H1 (cell line): ENCODE measurements at regions not wholly inside any gene's neighbourhood (a gene's known extent, or its start where the extent isn't known, plus 50 kb on each side); places are given as distances from the start of the nearest gene placed in this dataset.

Source experiments
- CTCF ChIA-PET: fragments of 300-600 bp; sonication (Branson Sonifier 250); formaldehyde crosslinking; loops from one replicate; lab custom pipeline; 2021; ENCODE audit not compliant: partially characterized antibody; lab: Charles Lee
- POLR2A ChIA-PET: fragments of 300-600 bp; sonication (Branson Sonifier 250); formaldehyde crosslinking; loops from one replicate; lab custom pipeline; 2021; ENCODE audit warnings: inconsistent platforms; ENCODE audit not compliant: partially characterized antibody; lab: Charles Lee
- DNase-seq, 2 experiments: peaks; one replicate each; pipeline versions ENCODE4 v3.0.0 to v3.0.0-alpha.2; 2010 to 2022; ENCODE audit warnings: low spot score in 2 of 2, low read depth in 1 of 2, mixed read lengths in 1 of 2
- FAIRE-seq: peaks from 2 replicates; lab custom pipeline; 2011; peaks lifted over from hg19 to GRCh38; lab: Jason Lieb, UNC
- H2AFZ ChIP-seq: 2 replicates; pipeline ENCODE4 v1.8.1; 2012; ENCODE audit warnings: low read length, inconsistent platforms
- H2AK5ac ChIP-seq: 2 replicates; pipeline ENCODE4 v1.6.1; 2013; ENCODE audit warnings: low read depth, low read length
- H2BK120ac ChIP-seq: replicated peaks from 2 replicates; pipeline ENCODE3; 2013; ENCODE audit warnings: low read depth, low read length, inconsistent platforms
- H2BK12ac ChIP-seq: 2 replicates; pipeline ENCODE4 v1.6.1; 2013; ENCODE audit warnings: low read depth, low read length
- H2BK15ac ChIP-seq: 2 replicates; pipeline ENCODE4 v1.6.1; 2013; ENCODE audit warnings: low read length
- H2BK20ac ChIP-seq: 2 replicates; pipeline ENCODE4 v1.6.1; 2013; ENCODE audit warnings: low read length
- H2BK5ac ChIP-seq: 2 replicates; pipeline ENCODE4 v1.6.1; 2013; ENCODE audit warnings: low read depth, low read length
- H3K14ac ChIP-seq: 2 replicates; pipeline ENCODE4 v1.6.1; 2013; ENCODE audit warnings: inconsistent platforms; ENCODE audit not compliant: insufficient read length
- H3K18ac ChIP-seq: 2 replicates; pipeline ENCODE4 v1.6.1; 2013; ENCODE audit warnings: low read length; ENCODE audit errors: extremely low read depth
- H3K23ac ChIP-seq: 2 replicates; pipeline ENCODE4 v1.6.1; 2013; ENCODE audit warnings: inconsistent platforms; ENCODE audit not compliant: insufficient read length
- H3K23me2 ChIP-seq: 2 replicates; pipeline ENCODE4 v1.6.1; 2013; ENCODE audit warnings: low read depth, low read length
- H3K27ac ChIP-seq: 2 replicates; pipeline ENCODE4 v1.6.1; 2011; ENCODE audit warnings: low read depth, low read length, inconsistent platforms
- H3K27me3 ChIP-seq, 4 experiments: replicated peaks in 1 of 4; 1 replicate in 1 of 4; 2 replicates in 3 of 4; pipeline versions ENCODE4 v1.6.1 to v1.8.1; 2011 to 2013; ENCODE audit warnings: low read length in 3 of 4, mild to moderate bottlenecking in 3 of 4, inconsistent platforms in 2 of 4, mixed read lengths in 2 of 4, moderate library complexity in 1 of 4; ENCODE audit not compliant: control insufficient read depth in 3 of 4, insufficient read depth in 3 of 4; ENCODE audit errors: extremely low read depth in 1 of 4
- H3K36me3 ChIP-seq, 4 experiments: 2 replicates each; pipeline versions ENCODE4 v1.6.1 to v1.8.1; 2011 to 2013; ENCODE audit warnings: mild to moderate bottlenecking in 4 of 4, low read length in 3 of 4, moderate library complexity in 2 of 4, control low read depth in 1 of 4, inconsistent platforms in 1 of 4; ENCODE audit not compliant: insufficient read depth in 4 of 4, control insufficient read depth in 2 of 4
- H3K4ac ChIP-seq: replicated peaks from 2 replicates; pipeline ENCODE3; 2013; ENCODE audit warnings: low read length, low read depth, mixed read lengths, inconsistent platforms; ENCODE audit not compliant: insufficient read length
- H3K4me1 ChIP-seq, 4 experiments: replicated peaks in 1 of 4; 1 replicate in 1 of 4; 2 replicates in 3 of 4; pipeline versions ENCODE4 v1.6.1 to v1.8.1; 2011 to 2013; ENCODE audit warnings: low read length in 3 of 4, inconsistent platforms in 2 of 4, mixed read lengths in 1 of 4; ENCODE audit not compliant: insufficient read depth in 4 of 4, control insufficient read depth in 3 of 4
- H3K4me2 ChIP-seq, 2 experiments: 2 replicates each; pipeline versions ENCODE4 v1.6.1 to v1.8.1; 2011 to 2013; ENCODE audit warnings: low read depth in 2 of 2, low read length in 2 of 2, control low read depth in 1 of 2, inconsistent platforms in 1 of 2, mild to moderate bottlenecking in 1 of 2; ENCODE audit not compliant: insufficient read depth in 1 of 2
- H3K4me3 ChIP-seq, 4 experiments: fragments of 200-600, 300-600 bp in 1 of 4; sonication (generic), shearing (Covaris generic), sonication (Bioruptor Twin) in 1 of 4; 2 replicates each; pipeline versions ENCODE4 v1.5.1 to v1.8.1; 2011 to 2016; ENCODE audit warnings: low read length in 4 of 4, low read depth in 3 of 4, control low read depth in 2 of 4, inconsistent platforms in 2 of 4, mild to moderate bottlenecking in 2 of 4, mixed read lengths in 1 of 4, moderate library complexity in 1 of 4; ENCODE audit not compliant: insufficient read depth in 2 of 4; ENCODE audit errors: extremely low read depth in 1 of 4
- H3K56ac ChIP-seq: replicated peaks from 2 replicates; pipeline ENCODE3; 2013; ENCODE audit warnings: low read depth, mild to moderate bottlenecking, mixed read lengths, low read length, inconsistent platforms; ENCODE audit not compliant: insufficient read length
- H3K79me1 ChIP-seq: 2 replicates; pipeline ENCODE4 v1.6.1; 2013; ENCODE audit warnings: low read depth, low read length, control low read depth
- H3K79me2 ChIP-seq, 2 experiments: 2 replicates each; pipeline versions ENCODE4 v1.6.1 to v1.8.1; 2012 to 2013; ENCODE audit warnings: low read length in 2 of 2, mild to moderate bottlenecking in 2 of 2, inconsistent platforms in 1 of 2; ENCODE audit not compliant: insufficient read depth in 2 of 2, control insufficient read depth in 1 of 2
- H3K9ac ChIP-seq, 4 experiments: replicated peaks in 1 of 4; 1 replicate in 1 of 4; 2 replicates in 3 of 4; pipeline versions ENCODE4 v1.6.1 to v1.8.1; 2011 to 2013; ENCODE audit warnings: low read depth in 3 of 4, low read length in 3 of 4, control low read depth in 2 of 4, mild to moderate bottlenecking in 2 of 4, moderate library complexity in 2 of 4, inconsistent platforms in 1 of 4; ENCODE audit errors: extremely low read depth in 1 of 4
- H3K9me3 ChIP-seq, 2 experiments: 2 replicates each; pipeline versions ENCODE4 v1.6.1 to v1.8.1; 2012 to 2013; ENCODE audit warnings: mild to moderate bottlenecking in 2 of 2, moderate library complexity in 2 of 2, control low read depth in 1 of 2, inconsistent platforms in 1 of 2, low read depth in 1 of 2, low read length in 1 of 2, mixed read lengths in 1 of 2; ENCODE audit not compliant: insufficient read depth in 2 of 2
- H4K20me1 ChIP-seq, 2 experiments: replicated peaks in 1 of 2; 2 replicates each; pipeline versions ENCODE3 to v1.8.1; 2011 to 2013; ENCODE audit warnings: inconsistent platforms in 2 of 2, low read length in 2 of 2, mild to moderate bottlenecking in 1 of 2; ENCODE audit not compliant: insufficient read depth in 2 of 2, control insufficient read depth in 1 of 2
- H4K5ac ChIP-seq: 2 replicates; pipeline ENCODE4 v1.6.1; 2013; ENCODE audit warnings: low read length, low read depth, mixed read lengths, inconsistent platforms; ENCODE audit not compliant: insufficient read length
- H4K8ac ChIP-seq: 2 replicates; pipeline ENCODE4 v1.8.0; 2013; ENCODE audit warnings: mild to moderate bottlenecking, moderate library complexity, low read length, inconsistent platforms; ENCODE audit not compliant: insufficient read depth; ENCODE audit errors: extremely low read depth
- H4K91ac ChIP-seq: replicated peaks from 2 replicates; pipeline ENCODE3; 2013; ENCODE audit warnings: low read length, mixed read lengths, inconsistent platforms; ENCODE audit not compliant: insufficient read length
- CTCF ChIP-seq, 3 experiments: IDR thresholded peaks; 1 replicate in 2 of 3; 2 replicates in 1 of 3; pipeline versions ENCODE4 v1.5.1 to v1.6.1; 2011; ENCODE audit warnings: low read length in 3 of 3, mild to moderate bottlenecking in 3 of 3, inconsistent platforms in 2 of 3, low read depth in 1 of 3, moderate library complexity in 1 of 3; ENCODE audit not compliant: insufficient read depth in 1 of 3; ENCODE audit errors: control extremely low read depth in 1 of 3
- NANOG ChIP-seq: IDR thresholded peaks from 2 replicates; pipeline ENCODE4 v1.6.1; 2011; ENCODE audit warnings: low read length, low read depth, mild to moderate bottlenecking, inconsistent platforms; ENCODE audit not compliant: insufficient read depth, poor library complexity, severe bottlenecking
- RAD21 ChIP-seq, 2 experiments: IDR thresholded peaks in 1 of 2; conservative IDR thresholded peaks in 1 of 2; 2 replicates each; pipeline ENCODE4 v1.6.1; 2011; ENCODE audit warnings: low read depth in 2 of 2, low read length in 2 of 2, improper control_type of control experiment in 1 of 2, inconsistent platforms in 1 of 2, mild to moderate bottlenecking in 1 of 2, moderate library complexity in 1 of 2
- WGBS, 2 experiments: shearing (Covaris generic) in 1 of 2; methylation state at CpG; one replicate each; pipeline versions ENCODE4 v1.1.6 to v1.1.7; 2013 to 2015; ENCODE audit warnings: low lambda C conversion rate in 2 of 2, mixed read lengths in 2 of 2, inconsistent platforms in 1 of 2, low coverage in 1 of 2, missing lambda C conversion rate in 1 of 2; ENCODE audit not compliant: insufficient replicate concordance in 2 of 2, insufficient coverage in 1 of 2, insufficient read length in 1 of 2; ENCODE audit errors: extremely low coverage in 1 of 2, missing lambda C conversion rate in 1 of 2; 5-methylcytosine and 5-hydroxymethylcytosine counted together

GRCh38 chr11:130666781-130667251 lies 218.4 kb downstream of the ADAMTS15 start:
- ChIA-PET CTCF (interaction anchor here (2.0 kb wide), 1 partner anchor 230 kb away, joined by 6 read pairs; no protein-coding TSS in a partner anchor), POLR2A (no interaction called here)
- Histone ChIP-seq H3K79me2 (no peaks in the 10 kb centered on the region), H2BK20ac (no peak overlapping the region), H3K18ac (no peak overlapping the region), H3K14ac (no peak overlapping the region), H3K4me2 (no peak overlapping the region), H4K91ac (no peak overlapping the region), H2BK15ac (no peak overlapping the region), H3K23me2 (no peaks in the 10 kb centered on the region), H3K23ac (no peak overlapping the region), H3K36me3 (no peaks in the 10 kb centered on the region), H3K79me1 (no peaks in the 10 kb centered on the region), H3K56ac (no peak overlapping the region), H3K27ac (no peak overlapping the region), H2BK5ac (no peak overlapping the region), H4K5ac (no peak overlapping the region), H2BK120ac (no peak overlapping the region), H3K4me1 (no peaks in the 10 kb centered on the region), H2AFZ (no peak overlapping the region), H3K9me3 (no peaks in the 10 kb centered on the region), H3K9ac (no peak overlapping the region), H3K27me3 (no peaks in the 10 kb centered on the region), H3K4ac (no peak overlapping the region), H4K20me1 (no peaks in the 10 kb centered on the region), H2AK5ac (no peak overlapping the region), H3K4me3 (no peak overlapping the region), H2BK12ac (no peak overlapping the region), H4K8ac (0 out of 2 replicates have a peak overlapping the region, but pooled peaks have one; percentile 22)
- DNase-seq (no peak), FAIRE-seq (no peak)
- TF ChIP-seq RAD21 (IDR thresholded peaks at IDR 0.05 in 1 of 2, conservative IDR thresholded peaks at IDR 0.05 in 1 of 2; ENCODE audit: low read depth in 2 of 2, low read length in 2 of 2): peak in 1 of 2 experiments; percentile 37; a peak in 2 of 4 replicates
- no peak for TF ChIP-seq NANOG
- TF ChIP-seq CTCF (IDR thresholded peaks at IDR 0.05; ENCODE audit: control extremely low read depth in 1 of 3, insufficient read depth in 1 of 3, low read depth in 1 of 3, low read length in 3 of 3): peak in 1 of 3 experiments; percentile 3; a peak in 2 of 4 replicates
- WGBS, 2 experiments: 73% methylated on average over 1 of the region's 1 CpG; no CpG with 5 or more reads in 1 of the 2 experiments
